HG03039 (cell line): ENCODE measurements at regions not wholly inside any gene's neighbourhood (a gene's known extent, or its start where the extent isn't known, plus 50 kb on each side); places are given as distances from the start of the nearest gene placed in this dataset.
"Not testable (repeated sequence)": the region's sequence is repeated elsewhere in the genome, so short reads cannot be mapped to it uniquely, and the experiment has no call there.

Experiments used
- ATAC-seq: cut with Tn5 transposase; IDR thresholded peaks from one replicate; pipeline ENCODE4 v1.9.1; 2021; ENCODE audit warnings: mild to moderate bottlenecking, moderate library complexity; ENCODE audit not compliant: unreplicated experiment

- no peak for ATAC-seq
These were observed 95.8 kb downstream of the ATXN3L start for GRCh38 chrX:13223868-13224567.

- ATAC-seq: no peak
These were observed 98.9 kb downstream of the ATXN3L start for GRCh38 chrX:13220916-13221315.

GRCh38 chrX:13219991-13220764, 99.7 kb downstream of the ATXN3L start:
- no peak for ATAC-seq

- no peak for ATAC-seq
These were observed 101.1 kb downstream of the ATXN3L start for GRCh38 chrX:13218758-13219157.

GRCh38 chrX:13216139-13216538, 103.7 kb downstream of the ATXN3L start:
- no peak for ATAC-seq

GRCh38 chrX:13215729-13216128, 104.1 kb downstream of the ATXN3L start:
- ATAC-seq: no peak

GRCh38 chrX:13212191-13212651, 107.6 kb downstream of the ATXN3L start:
- no peak for ATAC-seq

GRCh38 chrX:13210142-13210541, 109.7 kb downstream of the ATXN3L start:
- ATAC-seq: not testable (repeated sequence)

- not testable (repeated sequence) for ATAC-seq
These were observed 110.1 kb downstream of the ATXN3L start for GRCh38 chrX:13209704-13210103.

GRCh38 chrX:13208281-13208935, 111.4 kb downstream of the ATXN3L start:
- ATAC-seq: no peak

GRCh38 chrX:13203271-13203670, 116.6 kb downstream of the ATXN3L start:
- no peak for ATAC-seq

- ATAC-seq: no peak
These were observed 118.1 kb downstream of the ATXN3L start for GRCh38 chrX:13201605-13202219.

- no peak for ATAC-seq
These were observed 119.5 kb downstream of the ATXN3L start for GRCh38 chrX:13200398-13200797.

- ATAC-seq: no peak
These were observed 121.1 kb downstream of the ATXN3L start for GRCh38 chrX:13198762-13199064.

GRCh38 chrX:13198056-13198761, 121.6 kb downstream of the ATXN3L start:
- ATAC-seq: no peak

GRCh38 chrX:13196782-13197181, 123.1 kb downstream of the ATXN3L start:
- no peak for ATAC-seq

- ATAC-seq: no peak
These were observed 124.5 kb downstream of the ATXN3L start for GRCh38 chrX:13195340-13195739.

GRCh38 chrX:13194291-13195103, 125.4 kb downstream of the ATXN3L start:
- ATAC-seq: no peak

GRCh38 chrX:13190051-13190450, 129.8 kb downstream of the ATXN3L start:
- no peak for ATAC-seq

- ATAC-seq: no peak
These were observed 130.5 kb downstream of the ATXN3L start for GRCh38 chrX:13189380-13189779.
